ENCODE measurements at regions not wholly inside any gene's neighbourhood (a gene's known extent, or its start where the extent isn't known, plus 50 kb on each side); places are given as distances from the start of the nearest gene placed in this dataset.
"Not testable (repeated sequence)": the region's sequence is repeated elsewhere in the genome, so short reads cannot be mapped to it uniquely, and the experiment has no call there.

- DNase-seq, result no peak
Measured at GRCh38 chr12:40431169-40431568, 206.4 kb downstream of the LRRK2 start.

GRCh38 chr12:40435251-40435650 is 210.5 kb downstream of the LRRK2 start:
- DNase-seq, result no peak

GRCh38 chr12:40435951-40436350 is 211.2 kb downstream of the LRRK2 start:
- no peak for DNase-seq

GRCh38 chr12:40436564-40436963 is 211.8 kb downstream of the LRRK2 start:
- no peak for DNase-seq

GRCh38 chr12:40439771-40440492 is 215.1 kb downstream of the LRRK2 start:
- no peak for DNase-seq

- DNase-seq, result no peak
Measured at GRCh38 chr12:40444174-40444573, 219.4 kb downstream of the LRRK2 start.

GRCh38 chr12:40446385-40446784 is 221.6 kb downstream of the LRRK2 start:
- peak in 1 of 2 experiments; percentile 34 for DNase-seq

- DNase-seq, result not testable (repeated sequence)
Measured at GRCh38 chr12:40448523-40448922, 223.7 kb downstream of the LRRK2 start.

- no peak for DNase-seq
Measured at GRCh38 chr12:40451661-40452060, 226.9 kb downstream of the LRRK2 start.

GRCh38 chr12:40464121-40464520 is 228.1 kb upstream of the CNTN1 start:
- no peak for DNase-seq

- no peak for DNase-seq
Measured at GRCh38 chr12:40469736-40470135, 222.5 kb upstream of the CNTN1 start.

GRCh38 chr12:40473962-40474361 is 218.3 kb upstream of the CNTN1 start:
- DNase-seq, result no peak

GRCh38 chr12:40474630-40475029 is 217.6 kb upstream of the CNTN1 start:
- DNase-seq, result no peak

GRCh38 chr12:40499856-40500255 is 192.4 kb upstream of the CNTN1 start:
- DNase-seq, result no peak

- DNase-seq, result no peak
Measured at GRCh38 chr12:40502322-40502721, 189.9 kb upstream of the CNTN1 start.

GRCh38 chr12:40505327-40505726 is 186.9 kb upstream of the CNTN1 start:
- no peak for DNase-seq

GRCh38 chr12:40508421-40508820 is 183.8 kb upstream of the CNTN1 start:
- DNase-seq, result no peak

- DNase-seq, result no peak
Measured at GRCh38 chr12:40511341-40511740, 180.9 kb upstream of the CNTN1 start.

GRCh38 chr12:40515041-40515816 is 177.0 kb upstream of the CNTN1 start:
- peak; percentile 60 to 63 for DNase-seq

GRCh38 chr12:40522837-40523236 is 169.4 kb upstream of the CNTN1 start:
- DNase-seq, result no peak

GRCh38 chr12:40525054-40525453 is 167.2 kb upstream of the CNTN1 start:
- DNase-seq, result no peak

GRCh38 chr12:40534828-40535227 is 157.4 kb upstream of the CNTN1 start:
- DNase-seq, result no peak

- DNase-seq, result no peak
Measured at GRCh38 chr12:40551466-40551865, 140.8 kb upstream of the CNTN1 start.

- no peak for DNase-seq
Measured at GRCh38 chr12:40552868-40553267, 139.4 kb upstream of the CNTN1 start.

All from AML-193 (cell line).